ENCODE measurements at regions not wholly inside any gene's neighbourhood (a gene's known extent, or its start where the extent isn't known, plus 50 kb on each side); places are given as distances from the start of the nearest gene placed in this dataset.
A peak's percentile ranks its signal among the peaks of the same experiment; 100 is the strongest.

GRCh38 chr1:181179279-181179986, 90.9 kb downstream of the IER5 start:
- Histone ChIP-seq H4K20me1 (ENCODE audit: insufficient read depth, low read length) (no peaks in the 10 kb centered on the region), H3K4me1 (ENCODE audit: insufficient read depth, low read length) (peaks cover 3% of the 10 kb centered on the region), H2AFZ (ENCODE audit: low read depth, low read length) (no peak overlapping the region), H3K27ac (ENCODE audit: low read depth, low read length) (no peak overlapping the region), H3K4me2 (ENCODE audit: low read length) (peak overlapping the region; percentile 39), H3K4me3 (ENCODE audit: insufficient read depth, low read depth, low read length) (no peak overlapping the region), H3K36me3 (ENCODE audit: insufficient read depth, low read length) (no peaks in the 10 kb centered on the region), H3K27me3 (ENCODE audit: insufficient read depth, low read length) (peaks cover 9% of the 10 kb centered on the region), H3K9ac (ENCODE audit: low read length) (no peak overlapping the region), H3K9me3 (ENCODE audit: insufficient read depth, low read depth, low read length) (no peaks in the 10 kb centered on the region), H3K79me2 (ENCODE audit: insufficient read depth, low read length) (no peaks in the 10 kb centered on the region)
- Mint-ChIP-seq H3K36me3 (ENCODE audit: low read depth, unreplicated experiment) (no peaks in the 10 kb centered on the region), H3K4me1 (ENCODE audit: low read depth, unreplicated experiment) (peaks cover 14% of the 10 kb centered on the region), H3K27me3 (ENCODE audit: low read depth, unreplicated experiment) (peaks cover 24% of the 10 kb centered on the region), H3K27ac (ENCODE audit: unreplicated experiment) (peak overlapping the region; percentile 83), H3K9me3 (ENCODE audit: unreplicated experiment) (peaks cover 2% of the 10 kb centered on the region), H3K4me3 (ENCODE audit: unreplicated experiment) (no peak overlapping the region)
- DNase-seq (ENCODE audit: low read depth) (no peak), FAIRE-seq (no peak)
- no peak for TF ChIP-seq CTCF (IDR thresholded peaks at IDR 0.05; ENCODE audit: insufficient read depth, low read depth, low read length)
- TF ChIP-seq EZH2 (IDR thresholded peaks at IDR 0.05; ENCODE audit: insufficient read depth, low read length): no peak

GRCh38 chr1:181179987-181180365, 91.5 kb downstream of the IER5 start:
- Histone ChIP-seq H3K9ac (ENCODE audit: low read length) (no peak overlapping the region), H3K4me3 (ENCODE audit: insufficient read depth, low read depth, low read length) (no peak overlapping the region), H3K27ac (ENCODE audit: low read depth, low read length) (no peak overlapping the region), H3K27me3 (ENCODE audit: insufficient read depth, low read length) (peaks cover 9% of the 10 kb centered on the region), H3K36me3 (ENCODE audit: insufficient read depth, low read length) (no peaks in the 10 kb centered on the region), H2AFZ (ENCODE audit: low read depth, low read length) (no peak overlapping the region), H3K4me1 (ENCODE audit: insufficient read depth, low read length) (peaks cover 3% of the 10 kb centered on the region), H3K79me2 (ENCODE audit: insufficient read depth, low read length) (no peaks in the 10 kb centered on the region), H4K20me1 (ENCODE audit: insufficient read depth, low read length) (no peaks in the 10 kb centered on the region), H3K4me2 (ENCODE audit: low read length) (peak overlapping the region; percentile 39), H3K9me3 (ENCODE audit: insufficient read depth, low read depth, low read length) (no peaks in the 10 kb centered on the region)
- FAIRE-seq (no peak), DNase-seq (ENCODE audit: low read depth) (peak; percentile 58)
- peak overlapping the region; percentile 83 for H3K27ac Mint-ChIP-seq (ENCODE audit: unreplicated experiment)
- H3K9me3 Mint-ChIP-seq (ENCODE audit: unreplicated experiment): no peaks in the 10 kb centered on the region
- peaks cover 30% of the 10 kb centered on the region for H3K27me3 Mint-ChIP-seq (ENCODE audit: low read depth, unreplicated experiment)
- H3K4me3 Mint-ChIP-seq (ENCODE audit: unreplicated experiment): no peak overlapping the region
- TF ChIP-seq CTCF (IDR thresholded peaks at IDR 0.05; ENCODE audit: insufficient read depth, low read depth, low read length) (no peak), EZH2 (IDR thresholded peaks at IDR 0.05; ENCODE audit: insufficient read depth, low read length) (no peak)
- peaks cover 14% of the 10 kb centered on the region for H3K4me1 Mint-ChIP-seq (ENCODE audit: low read depth, unreplicated experiment)
- no peaks in the 10 kb centered on the region for H3K36me3 Mint-ChIP-seq (ENCODE audit: low read depth, unreplicated experiment)

GRCh38 chr1:181180407-181181031, 92.0 kb downstream of the IER5 start:
- Mint-ChIP-seq H3K27ac (ENCODE audit: unreplicated experiment) (peak overlapping the region; percentile 83), H3K4me1 (ENCODE audit: low read depth, unreplicated experiment) (peaks cover 14% of the 10 kb centered on the region), H3K4me3 (ENCODE audit: unreplicated experiment) (no peak overlapping the region), H3K36me3 (ENCODE audit: low read depth, unreplicated experiment) (no peaks in the 10 kb centered on the region), H3K9me3 (ENCODE audit: unreplicated experiment) (no peaks in the 10 kb centered on the region), H3K27me3 (ENCODE audit: low read depth, unreplicated experiment) (peaks cover 34% of the 10 kb centered on the region)
- H3K27ac ChIP-seq (ENCODE audit: low read depth, low read length): no peak overlapping the region
- DNase-seq (ENCODE audit: low read depth) (no peak), FAIRE-seq (no peak)
- no peak overlapping the region for H2AFZ ChIP-seq (ENCODE audit: low read depth, low read length)
- peaks cover 3% of the 10 kb centered on the region for H3K4me1 ChIP-seq (ENCODE audit: insufficient read depth, low read length)
- no peak overlapping the region for H3K9ac ChIP-seq (ENCODE audit: low read length)
- H3K4me3 ChIP-seq (ENCODE audit: insufficient read depth, low read depth, low read length): no peak overlapping the region
- H3K4me2 ChIP-seq (ENCODE audit: low read length): peak overlapping the region; percentile 39
- TF ChIP-seq EZH2 (IDR thresholded peaks at IDR 0.05; ENCODE audit: insufficient read depth, low read length) (no peak), CTCF (IDR thresholded peaks at IDR 0.05; ENCODE audit: insufficient read depth, low read depth, low read length) (no peak)
- H3K79me2 ChIP-seq (ENCODE audit: insufficient read depth, low read length): no peaks in the 10 kb centered on the region
- H3K27me3 ChIP-seq (ENCODE audit: insufficient read depth, low read length): peaks cover 9% of the 10 kb centered on the region
- H3K9me3 ChIP-seq (ENCODE audit: insufficient read depth, low read depth, low read length): no peaks in the 10 kb centered on the region
- H3K36me3 ChIP-seq (ENCODE audit: insufficient read depth, low read length): no peaks in the 10 kb centered on the region
- H4K20me1 ChIP-seq (ENCODE audit: insufficient read depth, low read length): no peaks in the 10 kb centered on the region
